LNCaP clone FGC (cell line): ENCODE measurements at regions not wholly inside any gene's neighbourhood (a gene's known extent, or its start where the extent isn't known, plus 50 kb on each side); places are given as distances from the start of the nearest gene placed in this dataset.
"Not testable (repeated sequence)": the region's sequence is repeated elsewhere in the genome, so short reads cannot be mapped to it uniquely, and the experiment has no call there.

Experiments
- DNase-seq: peaks from one replicate; pipeline ENCODE4 v3.0.0-alpha.2; 2011; ENCODE audit warnings: low read depth
- H3K4me3 ChIP-seq: 2 replicates; pipeline ENCODE4 v1.5.1; 2011; ENCODE audit warnings: mild to moderate bottlenecking, low read depth, low read length, control low read depth
- TF ChIP-seq, protein P1 (sequence below): IDR thresholded peaks from 2 replicates; pipeline ENCODE4 v1.5.1; 2012; ENCODE audit warnings: mild to moderate bottlenecking; ENCODE audit not compliant: control insufficient read depth, insufficient read depth; ENCODE audit errors: extremely low read depth

DNA sequence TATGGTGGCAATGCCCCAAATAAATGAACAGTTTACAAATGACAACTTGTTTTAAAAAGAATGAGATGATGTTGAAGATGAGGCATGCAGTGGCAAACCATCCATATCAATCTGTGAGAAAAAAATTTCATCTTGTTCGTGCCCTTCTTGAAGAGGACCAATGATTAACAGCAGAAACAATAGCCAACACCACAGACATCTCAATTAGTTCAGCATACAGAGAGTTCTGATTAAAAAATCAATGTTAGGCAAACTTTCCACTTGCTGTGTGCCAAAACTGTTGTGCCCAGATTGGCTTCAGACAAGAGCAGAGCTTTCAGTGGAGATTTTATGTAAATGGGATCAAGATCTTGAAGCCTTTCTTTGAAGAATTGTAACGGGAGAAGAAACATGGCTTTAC lies 329.9 kb downstream of the BMP4 start:
- DNase-seq = no peak
- TF ChIP-seq, protein P1, sequence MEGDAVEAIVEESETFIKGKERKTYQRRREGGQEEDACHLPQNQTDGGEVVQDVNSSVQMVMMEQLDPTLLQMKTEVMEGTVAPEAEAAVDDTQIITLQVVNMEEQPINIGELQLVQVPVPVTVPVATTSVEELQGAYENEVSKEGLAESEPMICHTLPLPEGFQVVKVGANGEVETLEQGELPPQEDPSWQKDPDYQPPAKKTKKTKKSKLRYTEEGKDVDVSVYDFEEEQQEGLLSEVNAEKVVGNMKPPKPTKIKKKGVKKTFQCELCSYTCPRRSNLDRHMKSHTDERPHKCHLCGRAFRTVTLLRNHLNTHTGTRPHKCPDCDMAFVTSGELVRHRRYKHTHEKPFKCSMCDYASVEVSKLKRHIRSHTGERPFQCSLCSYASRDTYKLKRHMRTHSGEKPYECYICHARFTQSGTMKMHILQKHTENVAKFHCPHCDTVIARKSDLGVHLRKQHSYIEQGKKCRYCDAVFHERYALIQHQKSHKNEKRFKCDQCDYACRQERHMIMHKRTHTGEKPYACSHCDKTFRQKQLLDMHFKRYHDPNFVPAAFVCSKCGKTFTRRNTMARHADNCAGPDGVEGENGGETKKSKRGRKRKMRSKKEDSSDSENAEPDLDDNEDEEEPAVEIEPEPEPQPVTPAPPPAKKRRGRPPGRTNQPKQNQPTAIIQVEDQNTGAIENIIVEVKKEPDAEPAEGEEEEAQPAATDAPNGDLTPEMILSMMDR = no peak
- no peak overlapping the region for H3K4me3 ChIP-seq

DNA sequence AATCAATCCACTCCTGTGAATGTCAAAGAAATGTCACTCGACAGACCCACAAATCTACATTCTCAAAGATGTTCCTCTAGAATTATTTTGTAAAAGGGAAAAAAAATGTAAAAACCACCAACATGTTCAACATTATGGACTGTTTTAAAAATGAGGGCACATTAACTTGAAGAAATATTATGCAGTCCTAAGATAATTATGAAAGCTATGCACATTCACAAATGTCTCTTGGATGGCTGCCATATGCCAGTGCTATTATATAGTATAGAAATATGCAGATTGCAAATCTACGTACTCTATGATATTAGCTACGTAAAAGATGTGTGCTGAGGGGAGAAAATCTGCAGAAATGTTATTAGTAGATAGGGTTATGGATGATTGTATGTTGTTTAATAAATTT lies 334.2 kb downstream of the BMP4 start:
- TF ChIP-seq, protein P1 = no peak
- H3K4me3 ChIP-seq = no peak overlapping the region
- no peak for DNase-seq

DNA sequence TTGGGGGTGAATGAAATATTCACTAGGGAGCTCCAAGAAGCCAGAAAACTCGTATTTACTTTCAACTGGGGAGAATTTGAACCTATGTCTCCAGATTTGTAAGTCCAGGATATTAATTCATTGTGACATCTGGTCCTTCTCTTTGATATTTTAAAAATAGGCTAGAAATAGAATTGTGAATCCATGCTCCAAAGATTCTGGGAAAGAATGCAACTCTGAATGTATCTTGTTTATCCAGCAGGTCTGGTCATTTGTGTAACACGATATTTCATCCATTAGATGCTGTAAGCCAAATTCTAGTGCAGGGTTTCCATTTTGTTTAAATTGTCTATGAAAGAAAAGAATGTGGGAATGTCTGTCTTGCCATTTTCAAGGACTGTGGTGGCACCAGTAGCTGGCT lies 334.7 kb downstream of the BMP4 start:
- DNase-seq = no peak
- H3K4me3 ChIP-seq = no peak overlapping the region
- TF ChIP-seq, protein P1 = no peak

DNA sequence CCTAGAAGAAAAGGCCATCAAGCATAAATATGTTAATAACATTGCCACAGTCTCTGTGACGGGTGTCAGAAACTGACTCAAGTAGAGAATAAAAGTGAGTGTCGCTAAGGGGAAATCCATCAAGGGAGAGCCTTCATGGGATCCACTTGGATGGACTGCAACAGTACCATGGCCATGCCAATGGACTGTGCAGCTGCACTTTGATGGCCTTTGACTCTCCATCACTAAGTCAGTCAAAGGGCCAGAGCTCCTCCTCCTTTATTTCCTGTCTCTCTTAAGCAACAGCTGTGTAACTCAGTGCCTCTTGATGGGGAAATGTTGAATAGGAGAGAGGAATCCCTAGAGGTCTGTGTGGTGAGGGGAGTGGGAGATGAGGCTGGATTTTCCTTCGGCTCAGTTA lies 335.2 kb downstream of the BMP4 start:
- no peak for DNase-seq
- TF ChIP-seq, protein P1 = no peak
- H3K4me3 ChIP-seq = no peak overlapping the region

DNA sequence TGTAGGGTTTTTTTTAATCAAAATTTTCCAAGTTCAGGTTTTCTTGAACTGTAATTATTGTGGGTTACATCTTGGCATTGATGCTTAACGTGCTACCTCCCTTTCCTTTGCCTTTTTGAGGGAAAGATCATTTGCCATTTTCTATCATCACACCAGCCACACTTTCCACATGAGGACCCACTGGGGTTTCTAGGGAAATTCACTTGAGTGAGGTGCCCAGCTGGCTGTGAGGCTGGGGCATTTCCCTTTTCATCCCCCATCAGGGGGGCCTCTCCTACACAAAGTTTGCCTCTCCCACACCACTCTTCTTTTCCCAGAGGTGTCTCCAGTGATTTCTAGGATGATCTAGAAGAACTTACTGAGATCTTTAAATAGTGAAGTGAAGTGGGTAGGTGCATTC lies 335.7 kb downstream of the BMP4 start:
- TF ChIP-seq, protein P1 = no peak
- no peak for DNase-seq
- no peak overlapping the region for H3K4me3 ChIP-seq

DNA sequence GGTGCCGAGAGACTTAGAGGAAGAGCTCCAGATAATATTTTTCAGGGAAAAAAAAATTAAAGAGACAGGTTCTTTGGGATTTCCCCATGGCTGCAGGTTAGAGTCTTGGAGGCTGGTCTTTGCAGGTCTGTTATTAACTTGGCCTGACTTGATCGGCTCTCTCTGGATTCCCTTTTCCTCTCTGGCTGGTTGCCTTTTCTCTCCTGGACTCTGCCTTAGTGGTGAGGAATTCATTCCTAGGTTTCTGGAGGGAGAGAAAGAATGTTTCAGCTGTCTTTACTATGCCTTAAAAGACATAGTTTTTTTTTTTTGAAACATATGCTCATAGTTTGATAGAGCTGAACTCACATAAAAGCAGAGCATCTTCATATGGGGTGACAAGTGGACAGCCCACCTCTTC lies 336.3 kb downstream of the BMP4 start:
- TF ChIP-seq, protein P1 = no peak

DNA sequence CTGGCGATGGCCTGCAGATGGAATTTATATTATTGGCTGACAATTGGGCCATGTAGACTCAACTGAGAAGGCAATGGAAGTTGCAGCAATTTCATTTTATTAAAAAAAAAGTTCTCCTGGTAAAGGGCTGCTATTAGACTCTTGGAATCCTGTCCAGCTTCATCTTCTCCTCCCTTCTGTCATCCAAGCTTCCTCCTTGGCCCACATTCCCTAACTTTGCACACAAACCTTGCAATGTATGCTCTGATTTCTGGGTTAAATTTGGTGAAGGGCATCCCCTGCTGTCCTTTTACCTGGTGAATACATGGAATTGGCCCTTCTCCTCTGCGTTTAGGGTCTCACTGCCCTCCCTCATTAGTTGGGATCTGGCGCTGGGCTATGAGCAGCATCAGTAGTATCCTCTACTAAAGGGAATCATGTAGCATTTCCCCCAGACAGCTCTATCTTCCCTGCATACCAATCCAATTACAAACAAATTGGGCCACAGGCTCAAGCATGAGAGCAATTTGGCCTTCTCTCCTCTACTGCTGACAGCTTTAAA lies 336.9 kb downstream of the BMP4 start:
- TF ChIP-seq, protein P1 = no peak
- no peak for DNase-seq
- H3K4me3 ChIP-seq = no peak overlapping the region

More for the DNA sequence above, 336.3 kb downstream of the BMP4 start:
- no peak for DNase-seq
- H3K4me3 ChIP-seq = no peak overlapping the region

DNA sequence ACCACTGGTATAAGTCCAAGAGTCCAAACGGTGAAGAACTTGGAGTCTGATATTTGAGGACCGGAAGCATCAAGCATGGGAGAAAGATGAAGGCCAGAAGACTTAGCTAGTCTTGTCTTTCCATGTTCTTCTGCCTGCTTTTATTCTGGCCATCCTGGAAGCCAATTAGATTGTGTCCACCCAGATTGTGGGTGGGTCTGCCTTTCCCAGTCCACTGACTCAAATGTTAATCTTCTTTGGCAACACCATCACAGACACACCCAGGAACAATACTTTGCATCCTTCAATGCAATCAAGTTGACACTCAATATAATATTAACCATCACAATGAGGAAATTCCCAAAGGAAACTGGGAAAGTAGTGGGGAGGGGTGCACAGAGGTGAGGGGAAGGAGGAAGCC lies 340.1 kb downstream of the BMP4 start:
- H3K4me3 ChIP-seq, DNase-seq: not testable (repeated sequence)
